SK-N-SH treated with all-trans-retinoic acid at 6 μM for 48 hours (cell line): ENCODE measurements at regions not wholly inside any gene's neighbourhood (a gene's known extent, or its start where the extent isn't known, plus 50 kb on each side); places are given as distances from the start of the nearest gene placed in this dataset.

ENCODE experiments used
- ATAC-seq: fragments of 200-7000 bp; cut with Tn5 transposase; 3 replicates; pipeline ENCODE4 v1.9.1; 2020; ENCODE audit warnings: mild to moderate bottlenecking, moderate library complexity
- ARNTL ChIP-seq: fragments of 450-650 bp; formaldehyde crosslinking; IDR thresholded peaks from 2 replicates; pipeline ENCODE4 v1.5.0; 2020; ENCODE audit warnings: low read depth, mild to moderate bottlenecking, moderate library complexity, borderline replicate concordance
- CREB5 ChIP-seq: fragments of 250-450 bp; sonication (Bioruptor Pico); IDR thresholded peaks from 2 replicates; pipeline ENCODE4 v1.5.1; 2020; ENCODE audit warnings: low read depth, mild to moderate bottlenecking, moderate library complexity
- CSDC2 ChIP-seq: fragments of 250-450 bp; sonication (Bioruptor Pico); IDR thresholded peaks from 2 replicates; pipeline ENCODE4 v1.5.0; 2020; ENCODE audit warnings: mild to moderate bottlenecking, moderate library complexity
- CSRNP3 ChIP-seq: fragments of 250-450 bp; sonication (Bioruptor Pico); IDR thresholded peaks from 2 replicates; pipeline ENCODE4 v1.5.1; 2021; ENCODE audit warnings: mild to moderate bottlenecking, moderate library complexity
- ESRRG ChIP-seq: fragments of 250-450 bp; sonication (Bioruptor Pico); IDR thresholded peaks from 2 replicates; pipeline ENCODE4 v1.6.1; 2021; ENCODE audit warnings: mild to moderate bottlenecking
- GLIS3 ChIP-seq: fragments of 250-450 bp; sonication (Bioruptor Pico); IDR thresholded peaks from 2 replicates; pipeline ENCODE4 v1.5.0; 2020; ENCODE audit warnings: mild to moderate bottlenecking, moderate library complexity
- PATZ1 ChIP-seq: fragments of 250-450 bp; sonication (Bioruptor Pico); IDR thresholded peaks from 2 replicates; pipeline ENCODE4 v1.8.0; 2020; ENCODE audit warnings: mild to moderate bottlenecking, moderate library complexity, borderline replicate concordance
- POU6F1 ChIP-seq: fragments of 250-450 bp; sonication (Bioruptor Pico); IDR thresholded peaks from 2 replicates; pipeline ENCODE4 v1.8.0; 2021; ENCODE audit warnings: low read depth, mild to moderate bottlenecking, moderate library complexity, borderline replicate concordance
- RARB ChIP-seq: fragments of 250-450 bp; sonication (Bioruptor Pico); IDR thresholded peaks from 2 replicates; pipeline ENCODE4 v1.8.0; 2021; ENCODE audit warnings: mild to moderate bottlenecking, moderate library complexity
- SNAI2 ChIP-seq: fragments of 250-450 bp; sonication (Bioruptor Pico); IDR thresholded peaks from 2 replicates; pipeline ENCODE4 v1.5.0; 2020; ENCODE audit warnings: mild to moderate bottlenecking, moderate library complexity
- TCF4 ChIP-seq: fragments of 250-450 bp; sonication (Bioruptor Pico); IDR thresholded peaks from 2 replicates; pipeline ENCODE4 v1.8.0; 2021; ENCODE audit warnings: mild to moderate bottlenecking, moderate library complexity, borderline replicate concordance
- TOX ChIP-seq: fragments of 250-450 bp; sonication (Bioruptor Pico); IDR thresholded peaks from 2 replicates; pipeline ENCODE4 v1.8.0; 2021; ENCODE audit warnings: mild to moderate bottlenecking, moderate library complexity, borderline replicate concordance
- TSHZ2 ChIP-seq: fragments of 250-450 bp; sonication (Bioruptor Pico); IDR thresholded peaks from 2 replicates; pipeline ENCODE4 v1.5.0; 2020; ENCODE audit warnings: mild to moderate bottlenecking, moderate library complexity
- ZC3H10 ChIP-seq: fragments of 250-450 bp; sonication (Bioruptor Pico); IDR thresholded peaks from 2 replicates; pipeline ENCODE4 v1.5.1; 2021; ENCODE audit warnings: mild to moderate bottlenecking, moderate library complexity
- ZFP30 ChIP-seq: fragments of 450-650 bp; formaldehyde crosslinking; IDR thresholded peaks from 2 replicates; pipeline ENCODE4 v1.5.0; 2022; ENCODE audit warnings: mild to moderate bottlenecking, moderate library complexity
- ZNF70 ChIP-seq: fragments of 450-650 bp; formaldehyde crosslinking; IDR thresholded peaks from 2 replicates; pipeline ENCODE4 v1.5.0; 2020; ENCODE audit warnings: mild to moderate bottlenecking, moderate library complexity
- ZNF8 ChIP-seq: fragments of 450-650 bp; formaldehyde crosslinking; IDR thresholded peaks from 2 replicates; pipeline ENCODE4 v1.5.0; 2020; ENCODE audit warnings: mild to moderate bottlenecking, moderate library complexity

GRCh38 chr3:18127174-18127858, 297.8 kb downstream of the SATB1 start:
- no peak for TF ChIP-seq ZFP30
- TF ChIP-seq RARB: no peak
- no peak for TF ChIP-seq CSDC2 (CRISPR knock-in tag)
- TF ChIP-seq ESRRG (CRISPR knock-in tag): no peak
- no peak for TF ChIP-seq ZNF70 (CRISPR knock-in tag)
- no peak for TF ChIP-seq TSHZ2 (CRISPR knock-in tag)
- no peak for TF ChIP-seq ZC3H10
- no peak for TF ChIP-seq POU6F1 (CRISPR knock-in tag)
- TF ChIP-seq ZNF8 (CRISPR knock-in tag): no peak
- peak; percentile 19; the same call in 1 of the 3 replicates for ATAC-seq

GRCh38 chr3:18126772-18127171, 298.4 kb downstream of the SATB1 start:
- TF ChIP-seq CSRNP3 (CRISPR knock-in tag) (no peak), TCF4 (CRISPR knock-in tag) (peak; percentile 81), ZNF70 (CRISPR knock-in tag) (peak; percentile 44; the same call in 1 of the 2 replicates), TSHZ2 (CRISPR knock-in tag) (peak; percentile 83)
- peak; percentile 45; the same call in 1 of the 3 replicates for ATAC-seq

- TF ChIP-seq ZNF70 (CRISPR knock-in tag) (no peak), TOX (CRISPR knock-in tag) (no peak), PATZ1 (CRISPR knock-in tag) (no peak), CSDC2 (CRISPR knock-in tag) (no peak), CSRNP3 (CRISPR knock-in tag) (no peak), SNAI2 (CRISPR knock-in tag) (no peak), CREB5 (no peak), GLIS3 (CRISPR knock-in tag) (no peak), ARNTL (no peak), ZNF8 (CRISPR knock-in tag) (no peak), RARB (no peak), ESRRG (CRISPR knock-in tag) (no peak)
- peak; percentile 68 for ATAC-seq
These were observed 300.6 kb downstream of the SATB1 start for GRCh38 chr3:18124501-18124900.
